Testis (tissue), 2 donors: ENCODE measurements at regions not wholly inside any gene's neighbourhood (a gene's known extent, or its start where the extent isn't known, plus 50 kb on each side); places are given as distances from the start of the nearest gene placed in this dataset.

Experiments
- CTCF ChIP-seq, 3 experiments: fragments of 450-650 bp in 2 of 3; fragments of 200-600 bp in 1 of 3; sonication (generic) in 1 of 3; IDR thresholded peaks; one replicate each; pipeline ENCODE4 v1.5.1; 2016 to 2019; ENCODE audit warnings: antibody characterized with exemption in 3 of 3, mild to moderate bottlenecking in 2 of 3, moderate library complexity in 1 of 3
- POLR2A ChIP-seq: fragments of 450-650 bp; IDR thresholded peaks from one replicate; pipeline ENCODE4 v1.6.1; 2017; ENCODE audit warnings: antibody characterized with exemption, mild to moderate bottlenecking, moderate library complexity

- TF ChIP-seq CTCF (IDR thresholded peaks at IDR 0.05) (no peak), POLR2A (no peak)
Measured at GRCh38 chr10:64732372-64732957, 1211.3 kb downstream of the REEP3 start.
